ENCODE measurements at regions not wholly inside any gene's neighbourhood (a gene's known extent, or its start where the extent isn't known, plus 50 kb on each side); places are given as distances from the start of the nearest gene placed in this dataset.

GRCh38 chr3:106765342-106765741 is 611.9 kb upstream of the CCDC54 start:
- H3K9me3 ChIP-seq (ENCODE audit: insufficient read depth, low read length): no peaks in the 10 kb centered on the region
- no peak overlapping the region for H3K4me2 ChIP-seq (ENCODE audit: low read length)
- TF ChIP-seq CTCF (IDR thresholded peaks at IDR 0.05; ENCODE audit: low read depth, low read length) (no peak), EZH2phosphoT487 (IDR thresholded peaks at IDR 0.05; ENCODE audit: low read depth) (no peak)
- H2AFZ ChIP-seq (ENCODE audit: low read depth, low read length): no peak overlapping the region
- H3K4me3 ChIP-seq (ENCODE audit: low read length): no peak overlapping the region
- no peaks in the 10 kb centered on the region for H3K79me2 ChIP-seq (ENCODE audit: low read length)
- H3K27ac ChIP-seq (ENCODE audit: low read length): no peak overlapping the region
- H3K9ac ChIP-seq (ENCODE audit: low read length): no peak overlapping the region
- H4K20me1 ChIP-seq (ENCODE audit: insufficient read depth, low read length): no peaks in the 10 kb centered on the region
- no peaks in the 10 kb centered on the region for H3K27me3 ChIP-seq (ENCODE audit: low read depth, low read length)
- H3K4me1 ChIP-seq (ENCODE audit: low read length): no peaks in the 10 kb centered on the region
- no peaks in the 10 kb centered on the region for H3K36me3 ChIP-seq (replicated peaks; ENCODE audit: low read depth, low read length)

GRCh38 chr3:106768941-106769480 is 608.2 kb upstream of the CCDC54 start:
- H3K4me2 ChIP-seq (ENCODE audit: low read length): no peak overlapping the region
- no peak overlapping the region for H3K9ac ChIP-seq (ENCODE audit: low read length)
- no peak overlapping the region for H3K27ac ChIP-seq (ENCODE audit: low read length)
- no peaks in the 10 kb centered on the region for H3K36me3 ChIP-seq (replicated peaks; ENCODE audit: low read depth, low read length)
- H3K4me1 ChIP-seq (ENCODE audit: low read length): no peaks in the 10 kb centered on the region
- no peaks in the 10 kb centered on the region for H3K27me3 ChIP-seq (ENCODE audit: low read depth, low read length)
- H3K4me3 ChIP-seq (ENCODE audit: low read length): no peak overlapping the region
- H4K20me1 ChIP-seq (ENCODE audit: insufficient read depth, low read length): no peaks in the 10 kb centered on the region
- H2AFZ ChIP-seq (ENCODE audit: low read depth, low read length): no peak overlapping the region
- no peaks in the 10 kb centered on the region for H3K9me3 ChIP-seq (ENCODE audit: insufficient read depth, low read length)
- no peaks in the 10 kb centered on the region for H3K79me2 ChIP-seq (ENCODE audit: low read length)
- TF ChIP-seq CTCF (IDR thresholded peaks at IDR 0.05; ENCODE audit: low read depth, low read length) (no peak), EZH2phosphoT487 (IDR thresholded peaks at IDR 0.05; ENCODE audit: low read depth) (no peak)

DNA sequence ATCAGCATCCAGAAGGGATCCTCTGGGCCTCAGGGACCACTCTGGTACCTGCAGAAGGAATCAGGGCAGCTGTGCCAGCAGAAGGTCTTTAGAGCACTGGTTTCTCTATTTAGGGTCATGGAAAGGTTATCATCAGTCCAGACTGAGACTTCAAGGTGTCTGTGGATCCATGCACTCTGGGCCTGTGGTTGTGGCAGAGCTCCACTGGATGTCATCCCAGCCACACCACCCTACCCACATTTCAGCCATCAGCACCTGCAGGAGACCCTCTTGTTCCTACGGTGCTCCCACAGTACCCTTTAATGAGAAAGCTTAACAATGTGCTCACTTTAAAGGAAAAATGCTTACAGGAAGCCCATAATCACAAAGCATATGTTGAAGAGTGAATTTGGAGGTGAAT is 603.4 kb upstream of the CCDC54 start:
- Histone ChIP-seq H3K4me1 (ENCODE audit: low read length) (no peaks in the 10 kb centered on the region), H3K4me3 (ENCODE audit: low read length) (no peak overlapping the region), H3K9ac (ENCODE audit: low read length) (no peak overlapping the region), H3K4me2 (ENCODE audit: low read length) (no peak overlapping the region), H3K27me3 (ENCODE audit: low read depth, low read length) (no peaks in the 10 kb centered on the region), H3K79me2 (ENCODE audit: low read length) (no peaks in the 10 kb centered on the region), H4K20me1 (ENCODE audit: insufficient read depth, low read length) (no peaks in the 10 kb centered on the region), H2AFZ (ENCODE audit: low read depth, low read length) (no peak overlapping the region), H3K27ac (ENCODE audit: low read length) (no peak overlapping the region), H3K36me3 (replicated peaks; ENCODE audit: low read depth, low read length) (no peaks in the 10 kb centered on the region), H3K9me3 (ENCODE audit: insufficient read depth, low read length) (no peaks in the 10 kb centered on the region)
- TF ChIP-seq EZH2phosphoT487 (IDR thresholded peaks at IDR 0.05; ENCODE audit: low read depth) (no peak), CTCF (IDR thresholded peaks at IDR 0.05; ENCODE audit: low read depth, low read length) (no peak)

DNA sequence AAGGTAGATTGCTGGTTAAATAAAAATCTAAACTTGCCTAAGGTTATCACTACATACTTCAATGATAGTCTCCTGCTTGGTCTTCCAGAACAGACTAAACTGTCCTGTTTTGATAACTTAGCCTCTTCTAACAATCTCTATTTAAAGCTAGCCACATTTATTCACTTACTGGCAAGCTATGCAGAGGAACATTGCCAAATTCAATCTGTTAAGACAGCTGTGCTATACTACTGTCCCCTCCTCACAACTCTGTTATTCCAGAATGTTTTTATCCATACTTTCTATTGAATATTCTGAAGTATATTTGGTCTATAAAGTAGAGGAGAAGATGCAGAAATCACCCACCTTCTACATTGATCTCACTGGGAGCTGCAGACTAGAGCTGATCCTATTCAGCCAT is 594.0 kb upstream of the CCDC54 start:
- no peak overlapping the region for H3K4me2 ChIP-seq (ENCODE audit: low read length)
- H3K79me2 ChIP-seq (ENCODE audit: low read length): no peaks in the 10 kb centered on the region
- H3K4me1 ChIP-seq (ENCODE audit: low read length): no peaks in the 10 kb centered on the region
- H3K9ac ChIP-seq (ENCODE audit: low read length): no peak overlapping the region
- no peaks in the 10 kb centered on the region for H3K36me3 ChIP-seq (replicated peaks; ENCODE audit: low read depth, low read length)
- H2AFZ ChIP-seq (ENCODE audit: low read depth, low read length): no peak overlapping the region
- TF ChIP-seq EZH2phosphoT487 (IDR thresholded peaks at IDR 0.05; ENCODE audit: low read depth): no peak
- no peak for TF ChIP-seq CTCF (IDR thresholded peaks at IDR 0.05; ENCODE audit: low read depth, low read length)
- no peaks in the 10 kb centered on the region for H3K9me3 ChIP-seq (ENCODE audit: insufficient read depth, low read length)
- H3K27ac ChIP-seq (ENCODE audit: low read length): no peak overlapping the region
- H3K4me3 ChIP-seq (ENCODE audit: low read length): no peak overlapping the region
- H4K20me1 ChIP-seq (ENCODE audit: insufficient read depth, low read length): no peaks in the 10 kb centered on the region
- H3K27me3 ChIP-seq (ENCODE audit: low read depth, low read length): no peaks in the 10 kb centered on the region
